ENCODE measurements at regions not wholly inside any gene's neighbourhood (a gene's known extent, or its start where the extent isn't known, plus 50 kb on each side); places are given as distances from the start of the nearest gene placed in this dataset.

DNA sequence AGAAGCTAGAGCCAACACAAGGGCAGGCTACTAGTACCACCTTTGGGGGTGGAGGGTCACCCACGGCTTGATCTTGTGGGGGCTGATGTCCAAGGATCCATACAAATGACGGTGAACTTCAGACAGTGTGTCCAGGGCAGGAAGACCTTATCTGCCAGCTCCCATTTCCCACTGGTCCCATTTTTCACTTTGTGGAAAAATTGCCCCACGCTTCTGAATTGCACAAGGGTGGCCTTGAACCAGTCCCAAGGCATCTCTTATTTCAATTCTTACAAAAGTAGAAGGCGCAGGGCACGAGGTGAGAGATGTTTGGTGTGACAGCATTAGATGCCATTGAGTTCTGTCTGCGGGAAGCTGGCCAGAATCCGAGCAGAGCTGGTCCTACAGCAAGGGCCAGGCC, 252.7 kb upstream of the CELF2 start:
- no peaks in the 10 kb centered on the region for H3K9me3 ChIP-seq (ENCODE audit: control insufficient read depth in 2 of 3, insufficient read depth in 1 of 3, low read length in 3 of 3)
- FAIRE-seq = no peak
- H3K4me3 ChIP-seq (ENCODE audit: low read length in 3 of 3) = no peak overlapping the region
- H3K27me3 ChIP-seq (ENCODE audit: control insufficient read depth, insufficient read depth, low read length) = no peaks in the 10 kb centered on the region
- H3K27ac ChIP-seq (ENCODE audit: low read depth in 2 of 2, low read length in 2 of 2) = no peak overlapping the region
- no peaks in the 10 kb centered on the region for H3K4me1 ChIP-seq (ENCODE audit: control insufficient read depth in 2 of 3, insufficient read depth in 2 of 3, low read depth in 1 of 3, low read length in 3 of 3)
- H3K36me3 ChIP-seq (ENCODE audit: control insufficient read depth in 2 of 3, insufficient read depth in 3 of 3, low read length in 3 of 3) = no peaks in the 10 kb centered on the region
- no peak for DNase-seq
- H3K9ac ChIP-seq (ENCODE audit: low read length in 3 of 3) = no peak overlapping the region
- intact Hi-C loops (cut with DNase I) = no loop called here
- TF ChIP-seq, protein P1, sequence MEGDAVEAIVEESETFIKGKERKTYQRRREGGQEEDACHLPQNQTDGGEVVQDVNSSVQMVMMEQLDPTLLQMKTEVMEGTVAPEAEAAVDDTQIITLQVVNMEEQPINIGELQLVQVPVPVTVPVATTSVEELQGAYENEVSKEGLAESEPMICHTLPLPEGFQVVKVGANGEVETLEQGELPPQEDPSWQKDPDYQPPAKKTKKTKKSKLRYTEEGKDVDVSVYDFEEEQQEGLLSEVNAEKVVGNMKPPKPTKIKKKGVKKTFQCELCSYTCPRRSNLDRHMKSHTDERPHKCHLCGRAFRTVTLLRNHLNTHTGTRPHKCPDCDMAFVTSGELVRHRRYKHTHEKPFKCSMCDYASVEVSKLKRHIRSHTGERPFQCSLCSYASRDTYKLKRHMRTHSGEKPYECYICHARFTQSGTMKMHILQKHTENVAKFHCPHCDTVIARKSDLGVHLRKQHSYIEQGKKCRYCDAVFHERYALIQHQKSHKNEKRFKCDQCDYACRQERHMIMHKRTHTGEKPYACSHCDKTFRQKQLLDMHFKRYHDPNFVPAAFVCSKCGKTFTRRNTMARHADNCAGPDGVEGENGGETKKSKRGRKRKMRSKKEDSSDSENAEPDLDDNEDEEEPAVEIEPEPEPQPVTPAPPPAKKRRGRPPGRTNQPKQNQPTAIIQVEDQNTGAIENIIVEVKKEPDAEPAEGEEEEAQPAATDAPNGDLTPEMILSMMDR (IDR thresholded peaks at IDR 0.05; ENCODE audit: borderline replicate concordance, extremely low read depth, insufficient read depth) = no peak

DNA sequence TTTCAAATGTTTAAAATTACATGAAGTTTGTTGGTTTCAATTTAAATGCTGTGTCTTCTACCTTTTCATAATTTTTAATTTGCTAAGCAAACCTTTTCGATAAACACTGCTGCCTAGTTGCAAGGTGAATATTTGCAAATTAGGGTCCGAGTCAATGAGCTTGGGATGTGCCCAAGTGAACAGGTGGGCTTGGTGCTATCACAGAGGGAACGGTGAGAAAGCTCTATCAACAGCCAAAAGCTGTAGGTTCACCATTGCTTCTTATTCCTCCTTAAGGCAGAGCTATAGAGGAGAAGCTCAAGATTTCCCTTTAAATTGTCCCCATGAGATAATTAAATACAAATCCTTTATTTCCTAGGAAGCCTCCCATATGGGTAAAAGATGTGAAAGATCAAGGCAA, 245.3 kb upstream of the CELF2 start:
- Histone ChIP-seq H3K27ac (ENCODE audit: low read depth in 2 of 2, low read length in 2 of 2) (no peak overlapping the region), H3K27me3 (ENCODE audit: control insufficient read depth, insufficient read depth, low read length) (no peaks in the 10 kb centered on the region), H3K9ac (ENCODE audit: low read length in 3 of 3) (no peak overlapping the region), H3K4me3 (ENCODE audit: low read length in 3 of 3) (no peak overlapping the region), H3K36me3 (ENCODE audit: control insufficient read depth in 2 of 3, insufficient read depth in 3 of 3, low read length in 3 of 3) (no peaks in the 10 kb centered on the region), H3K4me1 (ENCODE audit: control insufficient read depth in 2 of 3, insufficient read depth in 2 of 3, low read depth in 1 of 3, low read length in 3 of 3) (no peaks in the 10 kb centered on the region), H3K9me3 (ENCODE audit: control insufficient read depth in 2 of 3, insufficient read depth in 1 of 3, low read length in 3 of 3) (no peaks in the 10 kb centered on the region)
- FAIRE-seq (no peak), DNase-seq (no peak)
- intact Hi-C loops (cut with DNase I) = no loop called here
- TF ChIP-seq, protein P1 (IDR thresholded peaks at IDR 0.05; ENCODE audit: borderline replicate concordance, extremely low read depth, insufficient read depth) = no peak

DNA sequence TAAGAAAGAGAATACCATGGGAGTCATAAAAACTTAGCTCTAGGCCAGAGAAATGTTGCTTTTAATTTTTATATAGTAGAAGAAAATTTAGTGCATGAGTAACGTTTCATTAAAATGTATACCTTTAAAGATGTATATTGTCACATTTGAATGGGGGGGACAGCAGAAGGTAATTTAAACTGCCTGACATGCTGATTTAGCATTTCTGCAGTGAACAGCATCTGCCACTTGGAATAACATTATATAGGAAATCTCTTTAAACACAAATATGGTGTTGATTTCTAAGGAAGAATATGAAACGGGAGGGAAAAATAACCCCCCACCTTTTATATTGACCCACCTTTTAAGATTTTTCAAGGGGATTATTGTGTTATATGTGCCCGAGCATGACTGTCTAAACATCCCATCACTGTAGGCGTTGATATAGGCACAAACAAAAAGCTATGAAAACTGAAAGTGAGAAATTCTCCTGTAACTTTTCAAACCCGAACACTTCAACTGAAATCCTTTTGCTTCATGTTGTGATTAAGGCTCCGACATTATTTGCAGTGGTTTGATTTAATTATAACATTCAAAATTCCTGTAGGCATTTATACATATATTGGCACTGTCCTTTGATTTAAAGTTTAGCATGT, 244.7 kb upstream of the CELF2 start:
- Histone ChIP-seq H3K36me3 (ENCODE audit: control insufficient read depth in 2 of 3, insufficient read depth in 3 of 3, low read length in 3 of 3) (no peaks in the 10 kb centered on the region), H3K9ac (ENCODE audit: low read length in 3 of 3) (no peak overlapping the region), H3K27ac (ENCODE audit: low read depth in 2 of 2, low read length in 2 of 2) (no peak overlapping the region), H3K9me3 (ENCODE audit: control insufficient read depth in 2 of 3, insufficient read depth in 1 of 3, low read length in 3 of 3) (no peaks in the 10 kb centered on the region), H3K4me3 (ENCODE audit: low read length in 3 of 3) (no peak overlapping the region), H3K27me3 (ENCODE audit: control insufficient read depth, insufficient read depth, low read length) (no peaks in the 10 kb centered on the region), H3K4me1 (ENCODE audit: control insufficient read depth in 2 of 3, insufficient read depth in 2 of 3, low read depth in 1 of 3, low read length in 3 of 3) (no peaks in the 10 kb centered on the region)
- DNase-seq (no peak), FAIRE-seq (no peak)
- intact Hi-C loops (cut with DNase I) = no loop called here
- TF ChIP-seq, protein P1 (IDR thresholded peaks at IDR 0.05; ENCODE audit: borderline replicate concordance, extremely low read depth, insufficient read depth) = no peak

- Histone ChIP-seq H3K27me3 (ENCODE audit: control insufficient read depth, insufficient read depth, low read length) (no peaks in the 10 kb centered on the region), H3K9me3 (ENCODE audit: control insufficient read depth in 2 of 3, insufficient read depth in 1 of 3, low read length in 3 of 3) (no peaks in the 10 kb centered on the region), H3K4me3 (ENCODE audit: low read length in 3 of 3) (no peak overlapping the region), H3K9ac (ENCODE audit: low read length in 3 of 3) (no peak overlapping the region), H3K36me3 (ENCODE audit: control insufficient read depth in 2 of 3, insufficient read depth in 3 of 3, low read length in 3 of 3) (no peaks in the 10 kb centered on the region), H3K4me1 (ENCODE audit: control insufficient read depth in 2 of 3, insufficient read depth in 2 of 3, low read depth in 1 of 3, low read length in 3 of 3) (no peaks in the 10 kb centered on the region), H3K27ac (ENCODE audit: low read depth in 2 of 2, low read length in 2 of 2) (no peak overlapping the region)
- DNase-seq (no peak), FAIRE-seq (no peak)
- intact Hi-C loops (cut with DNase I) = no loop called here
- TF ChIP-seq, protein P1 (IDR thresholded peaks at IDR 0.05; ENCODE audit: borderline replicate concordance, extremely low read depth, insufficient read depth) = no peak
Observed at GRCh38 chr10:10774416-10774815, 243.3 kb upstream of the CELF2 start.

Measured in kidney (tissue), 13 donors.